ENCODE measurements at regions not wholly inside any gene's neighbourhood (a gene's known extent, or its start where the extent isn't known, plus 50 kb on each side); places are given as distances from the start of the nearest gene placed in this dataset.

GRCh38 chr2:187943772-187944369 is 347.8 kb upstream of the GULP1 start:
- TF ChIP-seq CTCF (conservative IDR thresholded peaks at IDR 0.05; ENCODE audit: low read length) (no peak), EZH2phosphoT487 (IDR thresholded peaks at IDR 0.05; ENCODE audit: borderline replicate concordance, low read depth, low read length) (no peak)

Measured in OCI-LY7 (cell line).